HEK293 (cell line): ENCODE measurements at regions not wholly inside any gene's neighbourhood (a gene's known extent, or its start where the extent isn't known, plus 50 kb on each side); places are given as distances from the start of the nearest gene placed in this dataset.

ENCODE experiments used
- CTCF ChIP-seq: fragments of 450-650 bp; formaldehyde crosslinking; IDR thresholded peaks from 2 replicates; pipeline ENCODE4 v1.5.1; 2016; ENCODE audit warnings: missing biosample characterization, missing genetic modification characterization
- ELK4 ChIP-seq: IDR thresholded peaks from 2 replicates; pipeline ENCODE4 v1.6.1; 2011; ENCODE audit warnings: mild to moderate bottlenecking, low read depth, low read length, borderline replicate concordance
- KLF8 ChIP-seq: fragments of 450-650 bp; formaldehyde crosslinking; IDR thresholded peaks from 2 replicates; pipeline ENCODE4 v1.5.1; 2016; ENCODE audit warnings: missing biosample characterization, missing genetic modification characterization
- RBAK ChIP-seq: fragments of 450-650 bp; formaldehyde crosslinking; IDR thresholded peaks from 2 replicates; pipeline ENCODE4 v1.5.1; 2016; ENCODE audit warnings: missing biosample characterization, missing genetic modification characterization
- REPIN1 ChIP-seq: fragments of 450-650 bp; formaldehyde crosslinking; IDR thresholded peaks from 2 replicates; pipeline ENCODE4 v1.5.1; 2017; ENCODE audit warnings: missing biosample characterization, missing genetic modification characterization, low read depth
- ZBTB44 ChIP-seq: fragments of 450-650 bp; IDR thresholded peaks from 2 replicates; pipeline ENCODE4 v1.5.1; 2018; ENCODE audit warnings: missing biosample characterization, mild to moderate bottlenecking, missing genetic modification characterization
- ZBTB7A ChIP-seq: fragments of 450-650 bp; formaldehyde crosslinking; IDR thresholded peaks from 2 replicates; pipeline ENCODE4 v1.5.1; 2016; ENCODE audit warnings: low read depth, missing biosample characterization, missing genetic modification characterization
- ZFP37 ChIP-seq: fragments of 450-650 bp; formaldehyde crosslinking; IDR thresholded peaks from 2 replicates; pipeline ENCODE4 v1.5.1; 2016; ENCODE audit warnings: missing biosample characterization, missing genetic modification characterization
- ZNF202 ChIP-seq: fragments of 450-650 bp; formaldehyde crosslinking; IDR thresholded peaks from 2 replicates; pipeline ENCODE4 v1.5.1; 2016; ENCODE audit warnings: missing biosample characterization, missing genetic modification characterization, borderline replicate concordance
- ZNF221 ChIP-seq: fragments of 450-650 bp; formaldehyde crosslinking; IDR thresholded peaks from 2 replicates; pipeline ENCODE4 v1.5.1; 2017; ENCODE audit warnings: missing biosample characterization, missing genetic modification characterization, borderline replicate concordance
- ZNF24 ChIP-seq: fragments of 450-650 bp; formaldehyde crosslinking; IDR thresholded peaks from 2 replicates; pipeline ENCODE4 v1.5.1; 2016; ENCODE audit warnings: missing biosample characterization, missing genetic modification characterization
- ZNF670 ChIP-seq: fragments of 450-650 bp; formaldehyde crosslinking; IDR thresholded peaks from 2 replicates; pipeline ENCODE4 v1.5.1; 2016; ENCODE audit warnings: missing biosample characterization, missing genetic modification characterization, low read depth

- TF ChIP-seq CTCF (tag by site-specific recombination) (no peak), ZBTB7A (tag by site-specific recombination) (no peak), ZNF221 (tag by site-specific recombination) (no peak), ZNF24 (tag by site-specific recombination) (no peak), ZFP37 (no peak), ELK4 (no peak), ZNF202 (tag by site-specific recombination) (no peak), KLF8 (tag by site-specific recombination) (no peak), REPIN1 (tag by site-specific recombination) (no peak), ZBTB44 (tag by site-specific recombination) (no peak), ZNF670 (tag by site-specific recombination) (no peak), RBAK (tag by site-specific recombination) (no peak)
Observed at GRCh38 chr3:184489268-184489841, 72.2 kb upstream of the EPHB3 start.
